ENCODE measurements at regions not wholly inside any gene's neighbourhood (a gene's known extent, or its start where the extent isn't known, plus 50 kb on each side); places are given as distances from the start of the nearest gene placed in this dataset.
"Not testable (repeated sequence)": the region's sequence is repeated elsewhere in the genome, so short reads cannot be mapped to it uniquely, and the experiment has no call there.

DNA sequence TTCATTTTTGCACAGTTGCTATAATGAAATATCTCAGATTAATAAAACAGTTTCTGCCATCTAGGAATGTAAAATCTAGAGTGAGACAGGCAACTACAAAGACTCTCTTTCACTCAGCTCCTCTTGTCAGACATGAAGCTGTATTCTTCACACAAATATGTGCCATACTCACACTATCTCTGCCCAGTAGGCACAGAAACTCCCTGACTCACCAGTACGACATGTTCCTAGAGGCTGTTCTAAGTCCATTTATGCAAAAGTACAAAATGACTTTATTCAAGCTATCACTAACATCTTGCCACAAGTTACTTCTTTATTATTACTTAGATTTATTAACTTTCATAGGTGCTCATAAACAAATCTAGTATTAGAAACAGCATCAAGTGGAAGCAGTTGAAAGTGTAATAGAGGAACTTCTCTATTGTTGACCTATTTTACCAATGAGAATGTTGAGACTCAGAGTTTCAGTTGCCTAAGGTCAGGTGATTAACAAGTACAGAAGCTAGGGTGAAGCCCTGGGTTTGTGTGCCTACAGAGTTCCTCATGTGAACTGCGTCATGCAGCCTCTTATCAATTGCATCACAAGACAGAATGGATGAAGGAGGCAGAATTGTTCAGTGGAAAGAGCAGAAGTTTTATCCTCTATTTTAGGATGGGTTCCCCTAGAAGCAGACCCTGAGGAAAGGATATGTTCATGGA, 98.9 kb downstream of the RGS2 start:
- DNase-seq, result no peak

DNA sequence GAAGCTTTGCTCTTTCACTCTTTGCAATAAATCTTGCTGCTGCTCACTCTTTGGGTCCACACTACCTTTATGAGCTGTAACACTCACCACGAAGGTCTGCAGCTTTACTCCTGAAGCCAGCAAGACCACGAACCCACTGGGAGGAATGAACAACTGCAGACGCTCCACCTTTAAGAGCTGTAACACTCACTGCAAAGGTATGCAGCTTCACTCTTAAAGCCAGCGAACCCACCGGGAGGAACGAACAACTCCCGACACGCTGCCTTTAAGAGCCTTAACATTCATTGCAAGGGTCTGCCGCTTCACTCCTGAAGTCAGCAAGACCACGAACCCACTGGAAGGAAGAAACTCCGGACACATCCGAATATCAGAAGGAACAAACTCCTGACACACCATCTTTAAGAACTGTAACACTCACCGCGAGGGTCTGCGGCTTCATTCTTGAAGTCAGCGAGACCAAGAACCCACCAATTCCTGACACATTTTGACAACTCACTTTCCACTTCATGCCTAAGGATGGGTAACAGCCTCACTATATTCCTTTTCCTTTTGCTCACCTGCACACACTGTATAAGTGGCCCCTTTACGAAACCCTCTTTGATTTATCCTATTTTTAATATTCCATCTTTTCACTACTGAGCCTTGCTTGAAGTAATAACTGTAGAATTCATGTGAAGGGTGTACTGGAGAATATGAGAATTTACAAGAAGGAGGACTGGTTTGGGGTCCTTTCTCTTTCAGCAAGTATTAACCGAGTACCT, 103.2 kb downstream of the RGS2 start:
- DNase-seq, result not testable (repeated sequence)

DNA sequence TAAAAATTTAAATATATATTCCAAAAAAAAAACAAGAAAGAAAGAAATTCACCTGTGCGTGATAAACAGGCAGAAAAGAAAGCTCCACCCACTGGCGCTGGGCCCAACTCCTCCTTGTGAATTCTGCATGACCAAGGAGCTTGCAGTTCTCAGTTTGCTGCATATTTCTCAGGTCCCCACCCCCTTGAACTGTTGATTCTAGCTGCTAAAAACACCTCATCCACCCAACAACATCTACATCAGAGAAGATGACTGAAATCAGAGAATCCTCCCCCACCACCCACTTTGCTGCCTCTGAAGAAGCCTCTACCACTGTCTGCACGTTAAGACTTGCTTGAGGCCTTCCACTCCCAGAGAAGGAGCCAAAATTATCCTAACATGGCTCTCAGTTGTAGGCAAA, 104.8 kb downstream of the RGS2 start:
- DNase-seq, result no peak

DNA sequence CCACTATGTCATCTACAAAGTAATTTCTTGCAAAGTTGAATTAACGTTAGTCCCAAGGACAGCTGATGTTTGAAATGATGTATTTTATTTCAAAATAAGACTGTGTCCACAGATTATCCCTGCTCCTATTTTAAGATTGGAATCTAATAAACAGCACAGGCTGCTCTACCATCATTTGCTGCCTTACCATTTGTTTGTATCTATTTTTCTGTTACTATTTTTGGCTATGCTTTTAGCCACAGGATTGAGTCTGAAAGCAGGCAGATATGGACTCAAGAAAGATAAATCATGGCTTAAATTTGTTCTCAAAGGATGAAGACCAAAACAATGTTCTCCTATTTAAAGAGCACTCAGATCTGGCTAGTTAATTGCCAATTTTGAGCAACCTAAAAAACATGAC, 105.3 kb downstream of the RGS2 start:
- no peak for DNase-seq

DNA sequence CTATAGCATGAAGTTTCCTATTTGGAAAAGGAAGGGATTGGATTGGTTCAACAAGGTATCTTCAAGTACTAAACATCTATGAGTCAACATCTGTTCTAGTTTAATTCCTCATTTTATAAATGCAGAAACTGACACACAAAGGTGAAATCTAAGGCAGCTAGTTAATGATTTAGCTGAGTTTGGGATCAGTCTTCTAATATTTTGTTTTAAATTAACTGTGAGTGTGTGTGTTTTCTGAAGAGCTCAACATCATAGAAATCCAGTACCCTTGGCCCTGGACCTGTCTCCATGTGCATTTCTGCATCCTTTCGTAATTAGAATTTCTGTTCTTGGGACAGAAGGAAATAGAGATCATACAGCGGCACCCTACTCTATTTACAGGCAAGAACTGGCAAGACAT, 105.9 kb downstream of the RGS2 start:
- no peak for DNase-seq

DNA sequence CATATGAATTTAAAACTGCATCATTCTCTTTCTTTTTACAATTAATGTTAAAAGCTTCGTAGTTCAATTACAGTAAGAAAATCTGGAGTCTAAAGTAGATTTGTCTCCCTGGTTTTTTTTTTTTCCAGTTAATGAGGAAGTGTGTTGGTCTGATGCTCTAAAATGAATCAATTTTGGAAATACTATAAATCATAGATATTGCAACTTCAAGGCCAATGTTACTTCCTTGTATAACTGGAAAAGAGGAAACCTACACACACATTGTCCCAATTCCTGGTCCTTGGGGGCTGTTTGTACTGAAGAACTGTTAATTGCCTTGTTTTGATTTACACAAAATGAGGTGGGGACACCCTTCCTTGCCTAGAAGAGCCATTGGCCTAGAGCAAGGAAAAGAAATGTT, 107.2 kb downstream of the RGS2 start:
- no peak for DNase-seq

DNA sequence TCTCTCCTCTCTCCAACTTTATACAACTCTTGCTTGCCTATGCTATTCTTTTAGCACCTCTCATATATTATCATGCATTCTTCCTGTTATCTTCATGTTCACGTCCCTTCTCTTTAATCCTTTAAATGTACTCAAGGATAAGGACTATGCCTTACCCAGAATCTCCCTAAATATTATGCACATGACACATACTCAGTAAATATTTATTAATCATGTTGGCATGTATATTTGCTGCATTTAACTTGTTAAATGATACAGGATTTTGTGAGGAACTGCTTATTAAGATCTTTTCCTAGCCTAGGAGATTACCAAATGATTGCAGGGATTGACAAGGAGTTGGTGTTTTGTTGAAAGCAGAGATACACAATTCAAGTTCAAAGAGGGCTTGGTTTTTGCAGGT, 109.4 kb downstream of the RGS2 start:
- DNase-seq, result no peak

DNA sequence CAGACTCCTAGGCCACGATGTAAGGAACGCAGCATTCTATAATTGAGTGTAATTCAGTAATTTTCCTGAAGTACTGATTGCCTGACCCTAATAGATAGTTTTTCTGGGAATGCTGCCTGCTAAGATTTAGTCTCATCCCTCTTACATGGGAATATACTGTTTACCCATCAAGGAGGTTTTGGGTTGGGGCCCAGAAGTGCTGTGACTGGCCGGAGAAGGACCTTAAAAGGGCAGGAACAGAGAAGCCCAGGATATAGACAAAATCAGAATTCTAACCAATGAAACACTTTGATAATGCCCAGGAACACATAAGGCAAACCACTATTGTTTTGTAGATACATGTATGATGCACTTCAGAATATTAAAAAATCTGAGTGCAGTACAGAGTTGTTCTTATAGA, 111.6 kb downstream of the RGS2 start:
- DNase-seq, result no peak

DNA sequence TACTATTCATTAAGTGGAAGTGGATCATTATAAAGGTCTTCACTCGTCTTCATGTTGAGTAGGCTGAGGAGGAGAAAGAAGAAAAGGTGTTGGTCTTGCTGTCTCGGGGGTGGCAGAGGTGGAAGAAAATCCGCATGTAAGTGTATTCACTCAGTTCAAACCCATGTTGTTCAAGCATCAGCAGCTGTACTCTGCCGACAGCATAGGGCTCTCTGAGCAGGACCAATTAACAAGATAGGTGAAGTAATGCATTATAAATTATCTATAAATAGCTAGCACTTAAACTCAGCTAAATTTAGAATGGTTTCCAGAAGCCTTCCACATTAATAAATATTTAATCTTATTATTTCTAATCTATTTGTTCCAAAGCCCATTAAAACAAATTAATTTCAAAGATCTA, 116.8 kb downstream of the RGS2 start:
- DNase-seq, result no peak

DNA sequence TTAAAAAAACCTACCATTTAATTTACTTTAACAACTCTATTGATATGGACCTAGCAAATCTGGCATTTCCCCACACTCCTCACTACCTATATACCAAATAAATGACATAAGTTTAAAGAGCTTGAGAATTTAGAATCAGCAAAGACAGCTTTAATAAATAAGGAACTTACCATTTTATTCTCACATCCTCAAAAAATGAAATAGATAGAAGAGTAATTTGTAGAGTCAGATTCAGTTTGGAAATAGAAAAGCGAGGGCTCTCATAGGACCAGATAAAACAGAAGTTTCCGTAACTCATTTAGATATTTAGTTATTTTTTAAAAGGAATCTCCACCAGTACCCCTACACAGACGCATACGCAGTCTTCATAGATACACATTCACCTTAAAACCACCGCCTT, 117.9 kb downstream of the RGS2 start:
- DNase-seq, result no peak

DNA sequence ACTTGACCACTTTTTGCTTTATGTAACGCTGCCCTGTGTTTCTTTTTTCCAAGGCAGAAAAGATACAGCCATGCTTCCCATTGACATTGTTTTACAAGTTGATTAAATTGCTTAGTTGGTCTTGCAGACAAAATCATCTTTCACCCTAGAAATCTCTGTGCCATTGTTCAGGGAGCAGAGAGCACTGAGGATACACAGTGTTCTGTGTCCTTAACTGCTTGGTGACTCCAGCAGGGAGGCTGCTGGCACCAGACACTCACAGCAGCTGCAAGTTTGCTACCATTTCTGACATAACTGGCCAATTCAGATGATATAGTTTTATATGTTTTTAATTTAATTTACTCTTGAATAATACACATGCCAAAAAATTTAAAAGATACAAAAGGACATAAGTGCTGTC, 118.7 kb downstream of the RGS2 start:
- DNase-seq, result no peak

DNA sequence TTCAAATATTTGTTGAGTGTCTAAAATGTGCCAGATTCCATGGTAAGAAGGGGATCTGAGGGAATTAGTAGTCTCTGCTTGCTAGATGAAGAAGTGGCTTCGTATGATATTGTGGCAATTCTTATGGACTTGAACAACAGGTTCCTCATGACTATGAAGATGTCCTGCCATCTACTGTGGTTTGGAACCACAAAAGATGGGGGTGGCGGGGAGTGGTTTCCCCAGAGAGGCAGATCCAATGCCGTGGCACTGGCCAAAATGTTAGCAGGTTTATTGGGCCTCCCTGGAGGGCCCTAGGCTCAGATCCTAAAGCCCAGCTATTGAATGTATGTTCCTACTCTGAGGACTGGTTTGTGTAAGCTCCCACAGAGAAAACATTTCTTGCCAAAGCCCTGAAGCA, 120.8 kb downstream of the RGS2 start:
- no peak for DNase-seq

DNA sequence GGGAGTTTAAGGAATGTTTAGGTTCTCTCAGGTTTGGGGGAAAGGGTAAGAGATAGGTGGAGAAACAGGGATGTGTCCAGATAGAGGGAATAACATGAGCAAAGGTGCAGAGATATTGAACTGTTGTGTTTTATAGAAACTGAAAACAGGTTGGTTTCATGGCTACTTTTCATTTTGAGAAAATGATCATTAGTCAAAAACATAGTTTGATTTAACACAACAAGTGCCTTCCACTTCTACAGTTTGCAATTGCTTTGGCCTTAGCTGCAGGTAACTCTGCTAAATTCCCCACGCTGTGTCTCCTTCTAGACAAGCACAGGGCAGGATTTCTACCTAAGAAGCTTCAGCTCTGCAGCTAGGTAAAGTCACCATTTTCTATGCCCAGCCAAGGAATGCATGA, 124.9 kb downstream of the RGS2 start:
- DNase-seq, result no peak

DNA sequence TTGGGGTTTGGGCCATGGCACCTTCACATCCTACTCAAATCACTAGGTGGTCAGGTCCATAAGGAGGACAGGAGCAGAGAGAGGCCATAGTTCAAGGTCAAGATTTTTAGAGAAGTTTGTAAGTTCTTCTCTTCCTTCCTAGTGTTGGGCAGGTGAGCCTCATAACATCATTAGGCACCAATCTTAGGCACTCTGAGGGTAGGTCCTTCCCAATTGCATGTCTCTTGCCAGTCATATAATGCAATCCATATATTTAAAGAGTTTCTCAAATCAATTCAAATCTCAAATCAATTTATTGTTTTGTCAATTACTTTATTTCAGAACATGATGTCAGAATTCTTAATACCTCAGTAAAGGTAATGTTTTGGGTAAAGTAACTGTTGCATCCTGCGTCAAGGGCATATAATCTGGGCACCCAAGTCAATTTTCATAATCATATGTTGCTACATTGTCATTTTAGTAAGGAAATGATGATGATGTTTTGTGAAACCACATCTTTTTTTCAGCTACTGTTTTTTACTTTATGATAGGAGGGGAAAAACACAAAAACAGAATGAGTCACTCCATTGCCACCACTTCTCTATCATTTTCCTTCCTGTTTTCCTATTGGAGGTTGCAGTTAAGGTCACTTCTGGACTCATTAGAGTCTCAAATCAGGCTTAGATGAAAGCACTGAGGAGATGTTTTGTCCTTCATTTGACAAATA, 122.7 kb downstream of the UCHL5 start:
- DNase-seq, result no peak

DNA sequence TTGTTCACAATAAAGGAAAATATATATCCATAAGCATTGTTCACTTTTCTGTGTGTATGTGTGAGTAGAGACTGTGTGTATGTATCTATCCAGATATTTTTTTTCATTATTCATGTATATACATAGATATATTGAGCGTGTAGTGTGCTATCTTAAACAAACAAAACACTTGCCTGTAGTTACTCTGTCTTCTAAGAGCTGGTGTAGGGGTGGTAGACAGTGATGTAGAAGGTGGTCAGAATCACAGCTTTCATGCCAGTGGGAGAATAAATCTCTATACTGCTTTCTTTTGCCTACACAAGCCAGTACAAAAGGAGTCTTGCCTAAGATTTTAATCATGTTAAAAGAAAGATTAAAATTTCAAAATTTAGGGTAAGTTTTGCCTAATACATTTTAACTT, 122.0 kb downstream of the UCHL5 start:
- DNase-seq, result no peak

DNA sequence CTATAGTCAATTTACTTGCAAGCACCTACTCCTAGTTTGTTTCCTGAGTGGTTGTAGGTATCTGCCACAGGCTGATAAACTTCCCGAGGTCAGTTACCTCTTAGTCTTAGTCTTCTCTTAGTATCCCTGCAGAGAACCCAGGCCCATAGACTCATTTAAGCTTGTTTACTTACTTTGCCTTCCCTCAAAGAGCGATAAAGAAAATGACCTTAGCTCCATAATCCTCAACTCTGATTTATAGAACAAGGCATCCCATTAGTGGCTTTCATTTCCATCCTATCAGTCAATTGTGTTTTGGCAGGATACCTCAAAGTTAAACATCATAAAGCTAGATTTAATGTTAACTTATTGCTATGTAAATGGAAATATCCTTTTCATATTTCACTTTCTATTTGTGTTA, 119.7 kb downstream of the UCHL5 start:
- peak; percentile 18 for DNase-seq

DNA sequence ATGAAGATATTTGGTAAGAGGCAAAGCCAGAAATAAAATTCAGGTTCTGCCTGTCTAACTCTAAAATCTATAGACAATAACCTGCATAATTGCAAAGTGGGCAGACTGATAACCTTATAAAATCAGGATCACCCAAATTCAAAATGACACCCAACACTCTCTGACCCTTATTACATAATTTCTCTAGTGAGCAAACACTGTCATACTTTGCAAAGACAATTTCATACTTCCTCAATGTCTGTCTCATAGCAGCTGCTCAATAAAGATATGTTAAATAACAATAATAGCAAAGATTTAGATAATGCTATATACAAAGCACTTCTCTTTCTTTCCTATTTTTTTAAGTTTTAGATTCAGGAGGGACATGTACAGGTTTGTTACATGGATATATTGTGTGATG, 118.5 kb downstream of the UCHL5 start:
- no peak for DNase-seq

DNA sequence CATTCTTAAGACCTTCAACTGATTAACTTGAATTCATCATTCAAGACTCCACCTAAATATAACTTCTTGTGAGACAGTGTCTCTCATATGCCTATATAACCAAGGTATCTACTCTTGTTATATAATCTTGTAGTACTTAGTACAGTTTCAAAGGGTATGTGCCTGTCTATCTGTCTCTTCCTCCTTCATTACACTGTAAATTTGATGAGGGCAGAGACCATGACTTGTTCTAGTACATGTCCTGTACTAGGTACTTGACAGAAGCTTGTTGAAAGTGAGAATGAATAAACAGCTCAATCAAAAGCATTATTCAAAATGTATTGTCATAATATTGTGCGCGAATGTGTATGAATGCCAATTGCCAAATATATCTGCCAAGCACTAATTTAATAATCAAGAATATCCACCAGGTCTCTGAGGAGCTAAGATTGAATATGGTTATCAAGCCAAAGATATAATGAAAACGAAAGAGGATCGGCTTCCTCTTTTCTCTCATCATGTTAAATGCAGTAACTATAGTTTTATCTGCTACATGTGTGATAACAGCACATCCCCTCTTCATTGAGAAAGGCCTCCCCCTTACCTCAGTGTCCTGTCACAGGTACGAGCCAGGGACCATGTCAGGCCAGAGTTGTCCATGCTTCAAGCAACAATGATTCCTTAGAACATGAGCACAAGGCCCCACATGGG, 117.3 kb downstream of the UCHL5 start:
- no peak for DNase-seq

DNA sequence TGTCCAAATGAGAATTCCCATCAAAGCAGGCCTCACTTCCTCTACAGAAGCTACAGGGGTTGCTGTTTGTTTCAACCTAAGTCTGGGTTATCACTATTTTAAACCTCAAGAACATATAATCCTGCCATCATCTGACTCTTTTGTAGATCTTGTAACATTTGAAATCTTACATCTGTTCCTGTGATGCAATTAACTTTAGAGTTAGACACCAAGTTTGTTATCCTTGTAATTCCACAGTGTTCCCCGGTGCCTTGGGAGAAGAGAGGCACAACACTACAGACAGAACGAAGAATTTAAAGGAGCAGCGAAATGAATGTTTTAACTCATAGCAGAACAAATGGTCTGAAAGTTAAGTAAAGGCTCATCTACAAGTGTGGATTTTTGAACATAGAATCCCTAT, 116.1 kb downstream of the UCHL5 start:
- DNase-seq, result no peak

DNA sequence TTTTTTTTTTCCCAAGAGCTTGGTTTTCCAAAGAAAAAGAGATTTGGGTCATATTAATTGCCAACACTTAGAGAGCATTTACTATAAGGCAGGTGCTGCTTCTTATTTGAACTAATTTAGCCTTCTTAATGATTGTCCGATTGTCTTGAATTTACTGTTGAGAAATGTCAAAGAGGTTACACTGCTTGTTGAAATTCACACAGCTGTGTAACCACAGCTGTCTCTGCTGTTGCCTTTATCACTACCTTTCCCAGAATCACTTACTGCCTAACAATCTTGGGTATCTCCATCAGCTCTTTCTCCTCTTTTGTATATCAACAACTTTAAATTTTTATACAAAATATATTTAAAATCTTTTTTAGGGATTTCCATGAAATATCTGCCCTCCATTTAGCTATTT, 115.6 kb downstream of the UCHL5 start:
- DNase-seq, result no peak

DNA sequence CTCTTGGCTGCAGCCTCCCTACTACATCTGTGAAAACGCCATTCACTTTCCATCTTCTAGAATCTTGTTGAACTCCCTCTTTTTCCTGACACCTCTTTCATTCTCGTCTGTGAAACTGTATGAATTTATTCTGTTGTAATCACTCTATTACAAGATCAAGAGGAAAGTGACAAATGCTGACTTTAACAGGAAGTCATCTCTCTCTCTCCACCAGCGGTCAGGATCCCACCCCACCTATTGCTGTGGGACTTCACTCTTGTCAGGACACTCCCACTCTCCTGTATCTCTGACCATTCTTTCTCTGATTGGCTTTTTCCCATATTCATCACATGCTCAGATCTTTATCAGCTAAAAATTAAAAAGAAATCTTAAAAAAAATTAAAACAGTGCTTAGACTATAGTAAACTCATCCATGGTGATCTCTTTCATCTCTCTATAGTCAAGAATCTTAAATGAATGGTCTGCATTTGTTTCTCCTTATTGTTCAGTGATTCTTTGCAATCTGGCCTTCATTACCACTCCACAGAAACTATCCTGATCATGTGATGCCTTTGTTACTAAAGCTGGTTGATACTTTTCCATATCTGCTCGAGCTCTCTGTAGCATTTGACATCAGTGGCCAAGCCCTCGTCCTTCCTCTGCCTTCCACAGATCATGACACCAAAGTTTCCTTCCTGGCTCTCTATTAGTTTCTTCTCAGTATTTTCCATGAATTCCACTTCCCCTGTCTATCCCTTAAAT, 113.6 kb downstream of the UCHL5 start:
- no peak for DNase-seq

DNA sequence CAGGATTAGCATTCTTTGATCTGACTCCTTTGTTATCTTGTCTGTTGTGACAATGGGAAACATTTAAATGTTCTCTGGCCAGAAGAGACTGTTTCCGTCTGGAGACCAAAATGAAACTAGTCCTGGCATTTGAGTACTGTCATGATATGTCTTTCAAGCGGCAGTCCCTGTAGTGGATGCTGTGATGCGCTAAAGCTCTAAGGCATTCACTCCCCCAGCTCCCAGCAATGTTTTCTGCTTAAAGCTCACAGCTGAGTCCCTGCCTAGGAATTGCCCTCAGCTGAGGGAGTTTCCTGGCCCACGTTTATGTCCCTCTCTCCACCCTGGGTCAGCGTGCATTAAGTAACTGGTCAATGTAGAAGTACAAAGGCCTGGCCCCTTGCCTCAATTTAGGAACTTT, 109.4 kb downstream of the UCHL5 start:
- DNase-seq, result no peak

DNA sequence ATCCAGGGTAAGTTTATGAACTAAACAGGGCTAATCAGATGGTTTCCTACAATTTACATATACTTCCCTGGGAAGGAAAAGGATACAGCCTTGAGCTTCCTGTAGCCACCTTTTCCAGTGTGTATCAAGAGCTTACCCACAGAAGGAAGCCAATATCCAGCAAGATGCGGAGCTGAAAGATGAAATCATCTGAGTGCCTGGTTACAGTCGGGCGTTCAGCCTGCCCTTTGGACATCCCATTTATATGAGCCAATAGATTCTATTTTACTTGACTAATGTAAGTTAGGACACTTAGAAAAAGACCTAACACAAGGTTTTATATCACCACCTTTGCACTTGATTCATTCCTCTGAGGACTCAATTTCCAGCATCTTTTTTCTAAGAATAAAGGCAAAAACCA, 108.2 kb downstream of the UCHL5 start:
- no peak for DNase-seq
